ENCODE measurements at regions not wholly inside any gene's neighbourhood (a gene's known extent, or its start where the extent isn't known, plus 50 kb on each side); places are given as distances from the start of the nearest gene placed in this dataset.

- TF ChIP-seq CTCF (IDR thresholded peaks at IDR 0.05) (no peak), POLR2A (IDR thresholded peaks at IDR 0.05) (no peak), EP300 (IDR thresholded peaks at IDR 0.05) (no peak), POLR2AphosphoS5 (IDR thresholded peaks at IDR 0.05) (no peak)
Observed at GRCh38 chr4:103375278-103375677, 177.1 kb upstream of the CENPE start.

Measured in gastroesophageal sphincter (tissue), 3 donors.